NT2/D1 (cell line): ENCODE measurements at regions not wholly inside any gene's neighbourhood (a gene's known extent, or its start where the extent isn't known, plus 50 kb on each side); places are given as distances from the start of the nearest gene placed in this dataset.

Experiments
- DNase-seq: peaks from one replicate; pipeline ENCODE4 v3.0.0-alpha.2; 2011; ENCODE audit warnings: low read depth, low spot score
- H3K27me3 ChIP-seq: 2 replicates; pipeline ENCODE4 v1.6.0; 2011; ENCODE audit warnings: mild to moderate bottlenecking; ENCODE audit not compliant: insufficient read length, insufficient read depth
- H3K36me3 ChIP-seq: 2 replicates; pipeline ENCODE4 v1.6.1; 2011; ENCODE audit warnings: mild to moderate bottlenecking, low read length, mixed read lengths; ENCODE audit not compliant: insufficient read depth, insufficient read length
- H3K4me1 ChIP-seq: 2 replicates; pipeline ENCODE4 v1.5.1; 2011; ENCODE audit not compliant: insufficient read depth, insufficient read length
- H3K4me3 ChIP-seq: 2 replicates; pipeline ENCODE4 v1.5.1; 2011; ENCODE audit warnings: low read depth; ENCODE audit not compliant: insufficient read length
- H3K9ac ChIP-seq: 2 replicates; pipeline ENCODE4 v1.6.0; 2011; ENCODE audit warnings: low read depth; ENCODE audit not compliant: insufficient read length
- H3K9me3 ChIP-seq: 2 replicates; pipeline ENCODE4 v1.5.1; 2011; ENCODE audit warnings: mild to moderate bottlenecking, low read length; ENCODE audit not compliant: insufficient read depth
- SUZ12 ChIP-seq: IDR thresholded peaks from 2 replicates; pipeline ENCODE4 v1.6.1; 2011; ENCODE audit not compliant: insufficient read length, insufficient read depth; ENCODE audit errors: extremely low read depth
- YY1 ChIP-seq: IDR thresholded peaks from 2 replicates; pipeline ENCODE4 v1.6.1; 2011; ENCODE audit not compliant: insufficient read length, insufficient read depth
- ZNF274 ChIP-seq: IDR thresholded peaks from 2 replicates; pipeline ENCODE4 v1.6.1; 2011; ENCODE audit warnings: mild to moderate bottlenecking, low read depth, low read length

DNA sequence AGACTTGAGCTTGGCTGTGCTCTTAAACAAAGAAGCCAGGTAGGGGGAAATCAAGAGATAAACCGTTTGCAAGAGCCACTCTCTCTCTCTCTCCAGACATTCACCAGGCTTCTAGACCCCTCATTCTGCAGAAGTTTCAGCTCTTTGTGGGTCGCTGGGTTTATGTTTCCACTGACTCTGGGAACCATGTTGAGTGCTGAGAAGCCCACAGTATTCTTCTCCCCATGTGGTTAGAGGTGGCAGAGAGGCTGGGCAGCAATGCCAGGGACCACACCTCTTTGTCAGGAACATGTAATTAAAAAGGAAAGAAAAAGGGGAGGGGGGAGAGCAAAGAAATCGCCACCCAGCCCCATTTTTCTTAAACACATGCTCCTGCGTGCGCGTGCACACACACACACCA lies 154.8 kb upstream of the SOX9 start:
- Histone ChIP-seq H3K9ac (no peak overlapping the region), H3K36me3 (no peaks in the 10 kb centered on the region), H3K4me1 (no peaks in the 10 kb centered on the region), H3K27me3 (no peaks in the 10 kb centered on the region), H3K9me3 (0 out of 2 replicates have a peak, but pooled peaks cover 2% of the 10 kb centered on the region), H3K4me3 (no peak overlapping the region)
- TF ChIP-seq SUZ12: no peak
- DNase-seq: no peak

DNA sequence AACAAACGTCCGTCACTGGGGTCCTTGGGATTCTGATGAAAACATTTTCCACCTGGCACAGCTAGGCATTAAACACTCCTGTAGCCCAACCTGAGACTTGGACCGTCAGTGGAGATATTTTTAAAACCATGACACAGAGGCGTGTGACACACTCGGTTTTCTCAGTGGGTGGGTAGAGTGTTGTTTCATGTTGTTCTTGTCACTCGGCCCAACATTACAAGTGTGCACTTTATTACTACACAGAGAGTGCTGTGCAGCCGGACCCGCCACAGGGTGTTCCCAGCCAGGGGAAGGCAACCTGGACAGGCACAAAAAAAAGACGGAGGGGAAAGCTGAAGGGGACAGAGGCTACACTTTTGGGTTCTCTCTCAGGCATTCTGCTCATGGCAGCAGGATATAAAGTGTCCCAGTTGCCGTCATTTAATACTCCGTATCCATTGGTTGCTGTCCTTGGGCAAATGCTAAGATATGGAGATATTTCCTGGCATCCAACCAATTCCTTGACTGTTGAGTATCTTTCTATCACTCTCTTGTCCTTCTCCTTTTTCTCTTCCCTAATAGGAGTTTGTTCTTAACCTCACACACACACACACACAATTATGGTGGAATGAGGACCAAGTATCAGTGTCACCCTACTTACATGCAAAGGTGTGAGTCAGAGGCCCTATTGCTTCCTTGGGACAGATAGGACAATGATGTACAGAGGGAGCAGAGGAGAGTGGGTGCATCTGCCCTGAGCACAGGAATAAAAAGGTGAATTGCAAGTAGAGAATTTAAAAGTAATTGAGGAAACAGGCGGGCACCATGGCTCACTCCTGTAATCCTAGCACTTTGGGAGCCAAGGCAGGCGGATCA lies 154.1 kb upstream of the SOX9 start:
- Histone ChIP-seq H3K9ac (no peak overlapping the region), H3K4me3 (no peak overlapping the region), H3K9me3 (0 out of 2 replicates have a peak, but pooled peaks cover 6% of the 10 kb centered on the region), H3K36me3 (no peaks in the 10 kb centered on the region), H3K4me1 (no peaks in the 10 kb centered on the region), H3K27me3 (no peaks in the 10 kb centered on the region)
- TF ChIP-seq ZNF274 (no peak), SUZ12 (no peak), YY1 (no peak)
- DNase-seq: no peak

DNA sequence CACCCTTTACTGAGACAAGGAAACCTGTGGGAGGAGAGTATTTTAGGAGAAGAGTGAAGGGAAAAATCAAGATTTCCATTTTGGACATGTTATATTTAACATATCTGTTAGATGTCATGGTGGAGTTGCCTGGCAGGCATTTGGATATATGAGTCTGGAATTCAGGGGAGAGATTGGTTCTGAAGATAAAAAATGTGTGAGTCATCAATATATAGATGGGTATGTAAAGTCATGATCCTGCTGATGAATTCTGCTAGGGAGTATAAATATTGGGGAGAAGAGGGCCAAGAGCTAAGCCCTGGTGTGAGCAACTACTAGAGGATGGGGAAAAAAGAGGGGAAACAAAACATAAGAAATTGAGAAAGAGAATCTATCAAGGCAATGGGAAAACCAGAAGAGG lies 151.3 kb upstream of the SOX9 start:
- H3K36me3 ChIP-seq: no peaks in the 10 kb centered on the region
- TF ChIP-seq YY1 (no peak), SUZ12 (no peak), ZNF274 (no peak)

DNA sequence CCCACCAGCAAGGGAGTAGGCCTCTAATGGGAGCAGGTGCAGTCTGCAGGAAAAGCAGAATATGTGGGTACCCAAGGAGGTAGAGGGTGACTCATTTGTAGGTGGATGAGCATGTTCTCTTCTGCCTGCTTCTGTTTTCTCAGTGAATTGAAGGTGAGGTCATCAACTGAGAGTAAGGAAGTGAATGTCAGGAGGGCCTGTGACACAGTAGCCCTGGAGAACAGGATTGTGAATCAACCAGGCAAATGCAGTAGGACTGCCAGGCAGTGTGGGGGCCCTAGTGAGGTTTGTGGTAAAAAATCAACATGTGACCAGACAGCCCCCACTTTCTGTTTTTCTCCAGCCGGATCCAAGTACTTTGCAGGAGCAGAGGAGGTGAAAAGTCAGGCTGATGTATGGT lies 150.5 kb upstream of the SOX9 start:
- TF ChIP-seq SUZ12: no peak
- TF ChIP-seq ZNF274: no peak
- Histone ChIP-seq H3K4me1 (peaks cover under 1% of the 10 kb centered on the region), H3K9ac (no peak overlapping the region), H3K27me3 (peaks cover 6% of the 10 kb centered on the region), H3K36me3 (no peaks in the 10 kb centered on the region), H3K4me3 (no peak overlapping the region), H3K9me3 (0 out of 2 replicates have a peak, but pooled peaks cover 6% of the 10 kb centered on the region)
- DNase-seq: no peak

More for the DNA sequence above, 151.3 kb upstream of the SOX9 start:
- no peaks in the 10 kb centered on the region for H3K4me1 ChIP-seq
- H3K9me3 ChIP-seq: 0 out of 2 replicates have a peak, but pooled peaks cover 6% of the 10 kb centered on the region
- peaks cover 3% of the 10 kb centered on the region for H3K27me3 ChIP-seq
- H3K9ac ChIP-seq: no peak overlapping the region
- H3K4me3 ChIP-seq: no peak overlapping the region
- DNase-seq: no peak

DNA sequence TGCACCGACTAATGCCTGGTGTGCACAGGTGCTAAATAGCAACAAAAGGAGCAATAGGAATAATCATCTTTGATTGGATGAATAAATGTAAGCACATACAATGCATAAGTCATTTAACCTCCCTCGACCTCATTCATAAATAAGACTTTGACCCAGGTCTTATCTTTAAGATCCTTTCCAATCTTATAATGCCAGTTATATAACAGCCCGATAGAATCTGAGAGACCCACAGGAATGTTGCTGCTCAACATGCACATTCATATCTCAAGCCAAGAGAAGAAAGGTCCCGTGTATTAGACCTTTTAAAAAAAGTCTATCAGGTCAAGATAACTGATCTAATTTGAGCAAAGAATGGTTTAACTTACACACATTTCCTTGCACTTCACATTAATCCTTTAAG lies 146.8 kb upstream of the SOX9 start:
- Histone ChIP-seq H3K9ac (no peak overlapping the region), H3K4me1 (peaks cover 5% of the 10 kb centered on the region), H3K36me3 (no peaks in the 10 kb centered on the region), H3K27me3 (peaks cover 6% of the 10 kb centered on the region), H3K4me3 (no peak overlapping the region), H3K9me3 (0 out of 2 replicates have a peak, but pooled peaks cover 6% of the 10 kb centered on the region)
- DNase-seq: no peak
- TF ChIP-seq YY1 (no peak), SUZ12 (no peak), ZNF274 (no peak)

DNA sequence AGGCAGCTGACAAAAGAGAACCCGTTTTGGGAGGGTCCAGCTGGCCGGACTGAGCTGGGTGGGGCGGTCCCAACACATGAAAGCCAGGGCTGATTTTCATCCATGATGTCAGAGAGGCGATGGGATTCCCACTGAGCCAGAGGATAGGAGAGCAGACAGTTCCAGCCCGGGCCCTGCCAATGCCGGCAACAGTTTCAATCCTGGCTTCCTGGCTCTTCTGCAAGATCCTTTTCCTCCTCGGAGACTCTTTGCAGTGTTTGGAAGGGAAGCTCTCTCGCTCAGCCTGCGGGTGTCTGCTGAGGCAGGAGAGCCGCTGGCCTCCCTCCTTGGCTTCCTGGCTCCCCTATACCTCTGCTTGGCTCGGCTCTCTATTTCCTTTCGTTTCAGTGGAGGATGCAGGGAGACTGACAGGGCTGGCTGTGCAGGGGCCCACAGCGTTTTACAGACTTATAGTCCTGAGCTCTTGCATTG lies 145.5 kb upstream of the SOX9 start:
- no peak for TF ChIP-seq ZNF274
- no peak for TF ChIP-seq YY1
- TF ChIP-seq SUZ12: no peak
- Histone ChIP-seq H3K36me3 (no peaks in the 10 kb centered on the region), H3K4me1 (peaks cover 5% of the 10 kb centered on the region), H3K4me3 (no peak overlapping the region), H3K27me3 (peaks cover 6% of the 10 kb centered on the region), H3K9ac (peak overlapping the region; percentile 57), H3K9me3 (0 out of 2 replicates have a peak, but pooled peaks cover 6% of the 10 kb centered on the region)
- DNase-seq: no peak

DNA sequence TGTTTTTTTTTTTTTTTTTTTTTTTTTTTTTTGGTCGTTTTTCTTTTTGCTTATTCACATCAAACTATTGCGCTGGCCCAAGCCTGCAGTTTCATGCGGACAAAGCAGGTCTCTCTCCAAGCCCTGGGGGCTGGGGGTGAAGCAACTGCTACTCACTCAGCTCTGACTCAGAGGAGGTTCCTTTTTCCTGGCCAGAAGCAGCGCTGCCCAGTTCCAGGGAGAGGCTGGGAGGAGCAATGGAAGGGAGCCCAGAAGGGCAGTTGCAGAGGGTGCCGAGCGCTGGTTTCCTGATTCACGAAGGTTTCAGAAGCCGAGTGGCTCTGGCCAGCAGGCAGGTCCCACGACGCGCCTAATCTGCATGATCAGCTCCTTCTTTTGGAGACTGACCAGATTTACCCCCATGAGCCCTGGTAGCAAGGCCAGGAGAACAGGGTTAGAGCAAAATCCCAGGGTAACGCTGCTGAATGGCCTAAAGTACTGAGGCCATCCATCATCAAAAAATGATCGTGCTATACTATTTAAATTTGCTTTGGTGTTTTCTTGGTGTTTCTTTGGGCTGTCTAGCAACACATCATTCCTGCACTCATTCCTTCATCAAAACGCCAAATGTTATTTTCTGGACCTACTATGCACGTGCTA lies 144.7 kb upstream of the SOX9 start:
- Histone ChIP-seq H3K4me3 (no peak overlapping the region), H3K9me3 (0 out of 2 replicates have a peak, but pooled peaks cover 3% of the 10 kb centered on the region), H3K36me3 (no peaks in the 10 kb centered on the region), H3K4me1 (peaks cover 5% of the 10 kb centered on the region), H3K27me3 (peaks cover 6% of the 10 kb centered on the region), H3K9ac (no peak overlapping the region)
- no peak for TF ChIP-seq ZNF274
- TF ChIP-seq SUZ12: no peak
- TF ChIP-seq YY1: no peak
- DNase-seq: no peak
